GM12892 (cell line): ENCODE measurements at regions not wholly inside any gene's neighbourhood (a gene's known extent, or its start where the extent isn't known, plus 50 kb on each side); places are given as distances from the start of the nearest gene placed in this dataset.

Experiments
- POLR2A ChIP-seq: IDR thresholded peaks from 2 replicates; pipeline ENCODE4 v1.6.1; 2011; ENCODE audit warnings: low read depth, low read length, control low read depth
- POLR2AphosphoS5 ChIP-seq: IDR thresholded peaks from 2 replicates; pipeline ENCODE4 v1.6.1; 2011; ENCODE audit warnings: low read depth, low read length, control low read depth

GRCh38 chrX:121231566-121232358, 184.4 kb downstream of the GLUD2 start:
- TF ChIP-seq POLR2AphosphoS5 (no peak), POLR2A (no peak)
